ENCODE measurements at regions not wholly inside any gene's neighbourhood (a gene's known extent, or its start where the extent isn't known, plus 50 kb on each side); places are given as distances from the start of the nearest gene placed in this dataset.

DNA sequence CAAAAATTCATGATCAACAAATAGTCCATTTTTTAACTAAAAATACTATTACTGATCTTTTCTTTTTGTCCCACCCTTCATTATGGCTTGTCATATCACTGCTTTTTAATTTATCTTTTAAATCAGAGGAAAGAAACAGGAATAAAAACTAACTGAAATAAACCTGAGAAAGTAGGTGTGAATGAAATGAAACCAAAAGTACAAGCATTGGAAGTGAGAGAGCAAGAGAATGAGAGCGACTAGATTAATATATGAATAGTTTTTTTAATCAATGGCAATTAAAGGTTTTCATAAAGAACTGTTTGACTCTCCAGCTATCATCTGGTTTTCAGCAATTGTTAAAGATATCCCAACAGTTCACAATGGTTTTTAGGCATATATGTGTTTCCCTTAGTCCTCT is 137.8 kb downstream of the SPAG6 start:
- peak overlapping the region; percentile 50 for H3K27ac Mint-ChIP-seq
- H3K9me3 Mint-ChIP-seq = no peaks in the 10 kb centered on the region
- H3K4me3 Mint-ChIP-seq = no peak overlapping the region
- peaks cover 18% of the 10 kb centered on the region for H3K27me3 Mint-ChIP-seq (ENCODE audit: low read depth, poor library complexity)
- no peak for DNase-seq
- peaks cover 40% of the 10 kb centered on the region for H3K4me1 Mint-ChIP-seq
- TF ChIP-seq, protein P1, sequence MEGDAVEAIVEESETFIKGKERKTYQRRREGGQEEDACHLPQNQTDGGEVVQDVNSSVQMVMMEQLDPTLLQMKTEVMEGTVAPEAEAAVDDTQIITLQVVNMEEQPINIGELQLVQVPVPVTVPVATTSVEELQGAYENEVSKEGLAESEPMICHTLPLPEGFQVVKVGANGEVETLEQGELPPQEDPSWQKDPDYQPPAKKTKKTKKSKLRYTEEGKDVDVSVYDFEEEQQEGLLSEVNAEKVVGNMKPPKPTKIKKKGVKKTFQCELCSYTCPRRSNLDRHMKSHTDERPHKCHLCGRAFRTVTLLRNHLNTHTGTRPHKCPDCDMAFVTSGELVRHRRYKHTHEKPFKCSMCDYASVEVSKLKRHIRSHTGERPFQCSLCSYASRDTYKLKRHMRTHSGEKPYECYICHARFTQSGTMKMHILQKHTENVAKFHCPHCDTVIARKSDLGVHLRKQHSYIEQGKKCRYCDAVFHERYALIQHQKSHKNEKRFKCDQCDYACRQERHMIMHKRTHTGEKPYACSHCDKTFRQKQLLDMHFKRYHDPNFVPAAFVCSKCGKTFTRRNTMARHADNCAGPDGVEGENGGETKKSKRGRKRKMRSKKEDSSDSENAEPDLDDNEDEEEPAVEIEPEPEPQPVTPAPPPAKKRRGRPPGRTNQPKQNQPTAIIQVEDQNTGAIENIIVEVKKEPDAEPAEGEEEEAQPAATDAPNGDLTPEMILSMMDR (IDR thresholded peaks at IDR 0.05) = no peak
- no peaks in the 10 kb centered on the region for H3K36me3 Mint-ChIP-seq (ENCODE audit: low read depth)
